AG09319 (cell line): ENCODE measurements at regions not wholly inside any gene's neighbourhood (a gene's known extent, or its start where the extent isn't known, plus 50 kb on each side); places are given as distances from the start of the nearest gene placed in this dataset.

Experiments used
- DNase-seq: peaks from one replicate; pipeline ENCODE4 v3.0.0-alpha.2; 2010; ENCODE audit warnings: low read depth; ENCODE audit errors: extremely low read depth
- TF ChIP-seq, protein P1 (sequence below): IDR thresholded peaks from 2 replicates; pipeline ENCODE4 v1.5.1; 2011; ENCODE audit warnings: low read depth, mild to moderate bottlenecking, inconsistent platforms, low read length, moderate library complexity

DNA sequence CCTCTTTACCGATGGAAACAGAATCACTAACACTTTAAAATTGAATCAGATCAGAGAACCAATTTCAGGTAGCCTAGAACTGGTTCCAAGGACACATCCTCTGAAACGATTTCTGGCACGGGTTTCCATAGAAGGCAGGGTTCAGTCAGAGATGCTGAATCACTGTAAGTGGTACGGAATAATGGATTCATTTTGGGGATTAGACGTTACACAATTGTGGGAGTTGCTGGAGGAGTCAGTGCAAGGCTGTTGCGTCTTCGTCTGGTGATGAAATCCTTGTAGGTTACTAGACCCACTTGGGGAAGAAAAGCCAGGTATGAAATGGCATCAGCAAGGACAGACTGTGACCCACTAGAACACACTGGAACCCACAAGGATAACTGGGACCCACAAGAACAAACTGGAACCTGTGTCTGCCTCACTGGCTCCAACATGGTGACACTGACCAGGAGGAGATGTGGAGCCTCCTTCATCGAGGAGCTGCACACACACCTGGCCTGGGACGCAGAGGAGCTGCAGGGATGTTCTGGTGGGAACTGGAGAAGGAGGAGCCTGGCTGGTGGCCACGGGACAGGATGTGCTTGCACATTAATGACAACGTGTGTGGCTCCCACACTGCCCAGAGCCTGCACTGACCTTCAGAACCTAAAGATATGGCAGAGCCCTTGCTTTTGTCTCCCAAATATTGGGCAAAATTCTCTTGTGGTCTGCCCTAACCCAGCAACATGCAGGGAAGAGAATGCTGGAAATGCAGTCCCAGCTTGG is 105.1 kb downstream of the TRAPPC11 start:
- TF ChIP-seq, protein P1, sequence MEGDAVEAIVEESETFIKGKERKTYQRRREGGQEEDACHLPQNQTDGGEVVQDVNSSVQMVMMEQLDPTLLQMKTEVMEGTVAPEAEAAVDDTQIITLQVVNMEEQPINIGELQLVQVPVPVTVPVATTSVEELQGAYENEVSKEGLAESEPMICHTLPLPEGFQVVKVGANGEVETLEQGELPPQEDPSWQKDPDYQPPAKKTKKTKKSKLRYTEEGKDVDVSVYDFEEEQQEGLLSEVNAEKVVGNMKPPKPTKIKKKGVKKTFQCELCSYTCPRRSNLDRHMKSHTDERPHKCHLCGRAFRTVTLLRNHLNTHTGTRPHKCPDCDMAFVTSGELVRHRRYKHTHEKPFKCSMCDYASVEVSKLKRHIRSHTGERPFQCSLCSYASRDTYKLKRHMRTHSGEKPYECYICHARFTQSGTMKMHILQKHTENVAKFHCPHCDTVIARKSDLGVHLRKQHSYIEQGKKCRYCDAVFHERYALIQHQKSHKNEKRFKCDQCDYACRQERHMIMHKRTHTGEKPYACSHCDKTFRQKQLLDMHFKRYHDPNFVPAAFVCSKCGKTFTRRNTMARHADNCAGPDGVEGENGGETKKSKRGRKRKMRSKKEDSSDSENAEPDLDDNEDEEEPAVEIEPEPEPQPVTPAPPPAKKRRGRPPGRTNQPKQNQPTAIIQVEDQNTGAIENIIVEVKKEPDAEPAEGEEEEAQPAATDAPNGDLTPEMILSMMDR: no peak
- DNase-seq: no peak

- DNase-seq: no peak
- TF ChIP-seq, protein P1: no peak
Measured at GRCh38 chr4:183765251-183765911, 106.3 kb downstream of the TRAPPC11 start.

- no peak for DNase-seq
- TF ChIP-seq, protein P1: no peak
Measured at GRCh38 chr4:183766140-183766539, 107.0 kb downstream of the TRAPPC11 start.

- TF ChIP-seq, protein P1: no peak
- no peak for DNase-seq
Measured at GRCh38 chr4:183770906-183771305, 111.8 kb downstream of the TRAPPC11 start.

GRCh38 chr4:183772361-183772760 is 113.3 kb downstream of the TRAPPC11 start:
- DNase-seq: no peak
- TF ChIP-seq, protein P1: no peak

GRCh38 chr4:183773790-183774189 is 114.7 kb downstream of the TRAPPC11 start:
- DNase-seq: no peak
- TF ChIP-seq, protein P1: no peak

- no peak for DNase-seq
- TF ChIP-seq, protein P1: no peak
Measured at GRCh38 chr4:183783306-183783705, 121.8 kb upstream of the STOX2 start.
